KOPT-K1 (cell line): ENCODE measurements at regions not wholly inside any gene's neighbourhood (a gene's known extent, or its start where the extent isn't known, plus 50 kb on each side); places are given as distances from the start of the nearest gene placed in this dataset.

Source experiments
- H3K27ac ChIP-seq: fragments of 200-600 bp; sonication (generic); 2 replicates; pipeline ENCODE4 v1.5.1; 2016; ENCODE audit warnings: antibody characterized with exemption, mild to moderate bottlenecking, low read depth, low read length; ENCODE audit not compliant: poor library complexity, severe bottlenecking
- H3K36me3 ChIP-seq: fragments of 200-600 bp; sonication (generic); 2 replicates; pipeline ENCODE4 v1.5.1; 2017; ENCODE audit warnings: antibody characterized with exemption, mild to moderate bottlenecking, low read length, moderate library complexity; ENCODE audit not compliant: insufficient read depth
- H3K9me3 ChIP-seq: fragments of 200-600 bp; sonication (generic); 2 replicates; pipeline ENCODE4 v1.5.1; 2017; ENCODE audit warnings: antibody characterized with exemption, low read length, mild to moderate bottlenecking; ENCODE audit not compliant: insufficient read depth, poor library complexity, severe bottlenecking

DNA sequence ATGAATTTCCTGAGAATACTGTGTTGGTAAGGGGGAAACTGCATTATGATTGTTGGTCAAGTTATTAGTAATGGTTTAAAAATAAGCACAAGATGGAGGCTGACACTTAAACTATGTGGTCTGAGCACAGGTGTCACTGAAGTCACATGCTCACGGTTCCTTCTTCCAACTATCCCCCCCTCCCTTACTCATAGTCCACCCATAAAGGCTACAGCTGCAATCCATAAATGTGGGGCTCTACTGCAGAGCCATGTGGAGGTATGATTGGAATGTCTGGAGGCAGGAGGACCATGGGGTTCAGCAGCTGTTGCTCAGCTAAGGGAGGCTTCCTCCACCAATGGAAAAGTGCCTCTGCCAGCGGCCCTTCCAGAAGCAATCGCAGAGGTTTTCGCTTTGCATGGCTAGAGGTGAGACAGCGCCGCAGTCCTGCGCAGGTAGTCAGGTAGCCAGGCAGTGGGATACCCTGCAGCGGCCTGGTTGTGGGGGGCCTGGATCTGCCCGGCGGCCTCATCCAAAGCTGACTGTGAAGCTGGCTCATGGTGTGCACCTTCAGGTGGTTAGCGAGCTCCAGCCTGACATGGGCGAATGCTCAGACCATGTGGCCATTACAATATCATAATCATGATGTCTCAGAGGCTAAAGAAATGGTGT is 249.6 kb downstream of the DCDC2C start:
- Histone ChIP-seq H3K36me3 (no peaks in the 10 kb centered on the region), H3K9me3 (peaks cover 9% of the 10 kb centered on the region), H3K27ac (no peak overlapping the region)

DNA sequence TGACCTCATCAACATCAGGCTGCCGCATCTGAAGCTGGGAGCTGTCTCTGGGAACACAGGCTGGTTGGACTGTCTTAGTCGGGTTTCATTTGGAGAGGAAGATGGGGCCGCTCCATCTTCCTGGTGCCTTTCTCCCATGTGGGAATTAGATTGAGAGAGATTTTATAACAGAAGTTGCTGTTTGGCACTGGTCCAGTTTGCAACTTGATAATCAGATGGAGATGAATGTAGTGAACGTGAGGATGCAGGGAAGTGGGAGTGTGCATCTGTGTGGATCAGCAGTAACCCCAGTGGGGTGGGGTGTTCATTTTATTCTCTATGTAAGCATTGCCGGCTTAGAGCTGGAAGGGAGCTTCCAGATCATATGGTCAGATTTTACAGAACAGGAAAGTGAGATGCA is 250.9 kb downstream of the DCDC2C start:
- Histone ChIP-seq H3K36me3 (no peaks in the 10 kb centered on the region), H3K9me3 (peaks cover 9% of the 10 kb centered on the region)

DNA sequence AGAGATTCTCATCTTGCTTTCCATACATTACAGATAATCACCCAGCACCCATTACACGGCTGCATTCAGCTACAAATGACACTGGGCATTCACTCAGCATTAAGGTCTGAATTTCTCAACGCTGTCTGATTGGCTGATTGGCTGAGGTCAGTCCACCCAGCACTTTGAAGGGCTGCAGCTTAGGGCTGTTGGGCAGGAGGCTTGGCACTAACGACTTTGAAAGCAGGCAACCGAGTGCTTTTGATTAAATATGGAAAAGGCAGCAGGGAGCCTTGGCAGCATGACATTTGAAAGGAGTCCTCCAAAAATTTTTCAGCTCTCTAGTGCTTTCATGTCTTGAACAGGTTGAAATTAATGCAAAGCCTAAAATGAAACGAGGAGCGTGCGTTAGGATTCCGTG is 253.0 kb downstream of the DCDC2C start:
- no peaks in the 10 kb centered on the region for H3K36me3 ChIP-seq
- H3K9me3 ChIP-seq: peaks cover 4% of the 10 kb centered on the region
- no peak overlapping the region for H3K27ac ChIP-seq

More for the DNA sequence above, 250.9 kb downstream of the DCDC2C start:
- H3K27ac ChIP-seq: no peak overlapping the region

DNA sequence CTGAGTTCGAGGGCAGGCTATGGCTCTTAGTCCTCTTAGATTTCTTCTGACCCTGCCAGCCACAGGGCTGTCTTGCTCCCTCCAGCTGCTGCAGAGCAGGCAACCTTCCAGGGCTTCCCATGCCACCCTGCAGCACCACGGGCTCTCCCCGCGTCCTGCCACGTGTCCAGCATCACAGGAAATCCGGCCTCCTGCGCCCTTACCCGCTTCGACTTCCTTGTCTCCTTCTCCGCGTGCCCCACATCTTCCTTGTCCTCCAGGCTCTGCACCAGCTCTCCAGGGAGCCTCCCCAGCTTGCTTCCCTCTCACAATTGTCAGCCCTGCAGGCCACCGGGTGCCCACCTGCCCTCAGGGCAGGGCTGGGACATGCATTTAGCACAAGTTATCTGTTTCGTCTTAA is 253.5 kb downstream of the DCDC2C start:
- Histone ChIP-seq H3K36me3 (no peaks in the 10 kb centered on the region), H3K27ac (no peak overlapping the region), H3K9me3 (no peaks in the 10 kb centered on the region)

DNA sequence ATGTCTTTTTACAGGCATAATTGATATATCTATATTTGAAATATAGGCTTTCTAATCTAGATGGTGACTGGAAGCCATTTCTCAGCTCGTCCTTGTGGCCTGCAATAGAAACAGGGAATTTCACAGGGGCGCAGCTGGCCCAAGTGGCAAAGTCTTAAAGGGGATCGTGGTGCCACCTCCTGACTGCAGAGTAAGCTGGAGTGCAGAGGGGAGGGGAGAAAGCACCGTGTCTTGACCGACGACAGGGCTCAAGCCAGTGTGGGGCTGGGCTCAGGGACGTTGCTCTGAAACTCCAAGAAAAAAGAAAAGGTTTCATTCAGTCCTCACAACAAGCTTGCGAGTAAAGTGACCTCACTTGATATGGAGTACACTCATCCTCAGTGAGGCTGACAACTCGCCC is 255.1 kb downstream of the DCDC2C start:
- no peaks in the 10 kb centered on the region for H3K9me3 ChIP-seq
- no peak overlapping the region for H3K27ac ChIP-seq
- no peaks in the 10 kb centered on the region for H3K36me3 ChIP-seq

DNA sequence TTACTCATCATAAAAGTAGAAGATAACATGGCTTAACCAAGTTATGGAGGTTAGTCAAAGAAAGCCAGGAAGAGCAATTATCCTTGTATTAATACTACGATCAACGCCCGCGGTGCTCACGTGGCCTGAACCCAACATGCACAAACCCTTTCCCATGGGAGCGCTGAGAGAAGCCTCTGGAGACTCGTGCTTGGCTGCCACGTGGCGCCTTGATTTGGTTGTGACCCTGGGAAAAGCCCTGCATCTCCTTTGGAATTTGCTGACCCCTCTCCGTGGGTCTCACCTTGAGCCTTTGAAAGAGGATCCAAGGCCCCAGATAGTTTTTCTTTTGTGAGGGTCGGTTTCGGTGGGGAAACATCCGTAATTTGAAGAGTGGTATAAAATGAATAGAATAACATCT is 255.6 kb downstream of the DCDC2C start:
- Histone ChIP-seq H3K27ac (no peak overlapping the region), H3K36me3 (no peaks in the 10 kb centered on the region), H3K9me3 (no peaks in the 10 kb centered on the region)

DNA sequence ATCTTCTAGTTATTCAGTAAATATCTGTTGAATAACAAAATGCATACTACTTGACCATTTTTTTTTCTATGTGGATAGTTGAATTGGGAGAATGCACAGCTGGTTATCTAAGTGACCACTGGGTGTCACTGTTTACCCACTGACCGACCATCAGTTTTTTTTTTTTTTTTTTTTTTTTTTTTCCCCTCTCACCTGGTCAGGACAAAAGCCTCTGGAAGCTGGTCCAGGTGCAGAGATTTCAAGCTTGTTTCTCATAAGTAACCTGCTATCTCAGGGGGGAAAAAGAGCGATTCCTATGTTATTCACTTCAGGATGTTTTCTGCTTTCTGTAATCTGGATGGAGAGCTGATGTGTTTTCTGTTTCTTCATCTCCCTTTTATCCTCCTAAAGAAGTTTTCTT is 256.0 kb downstream of the DCDC2C start:
- Histone ChIP-seq H3K9me3 (no peaks in the 10 kb centered on the region), H3K27ac (no peak overlapping the region), H3K36me3 (no peaks in the 10 kb centered on the region)

DNA sequence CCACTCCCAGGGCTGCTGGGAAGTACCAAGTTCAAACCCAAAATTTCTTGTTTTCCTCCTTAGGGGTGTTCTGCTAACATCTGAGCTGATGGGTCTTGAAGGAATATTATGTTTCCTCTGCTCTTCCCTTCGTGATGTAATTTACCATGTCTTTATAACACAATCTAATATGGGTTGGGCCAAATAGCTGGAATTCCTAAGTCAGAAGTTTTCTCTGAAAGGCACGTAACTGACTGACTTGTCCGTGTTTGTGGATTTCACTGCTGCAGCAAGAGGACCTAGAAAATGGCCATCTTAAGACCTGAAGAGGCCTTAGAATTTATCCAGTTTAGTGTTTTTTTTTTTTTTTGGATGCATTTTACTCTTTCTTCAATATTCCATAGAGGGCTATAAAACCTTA is 256.7 kb downstream of the DCDC2C start:
- Histone ChIP-seq H3K36me3 (no peaks in the 10 kb centered on the region), H3K9me3 (no peaks in the 10 kb centered on the region), H3K27ac (no peak overlapping the region)

DNA sequence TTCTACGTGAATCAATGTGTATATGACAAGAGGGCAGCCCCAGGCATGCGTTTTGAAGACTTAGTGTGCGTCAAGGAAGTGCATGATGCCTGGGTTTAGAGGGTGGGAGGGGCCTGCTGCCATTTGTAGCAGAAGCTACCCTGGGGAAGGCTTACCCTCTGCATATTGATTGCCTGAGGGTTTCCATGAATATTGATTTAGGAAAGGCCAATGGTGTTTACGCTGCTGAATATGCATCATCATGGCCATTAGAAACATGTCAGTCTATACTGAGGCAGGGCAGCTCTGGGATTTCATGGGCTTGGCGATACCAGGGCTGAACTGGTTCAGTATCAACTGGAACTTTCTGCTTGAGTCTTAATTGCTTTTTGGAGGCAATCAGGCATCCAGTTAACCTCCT is 259.3 kb downstream of the DCDC2C start:
- H3K27ac ChIP-seq: no peak overlapping the region
- H3K36me3 ChIP-seq: no peaks in the 10 kb centered on the region
- H3K9me3 ChIP-seq: no peaks in the 10 kb centered on the region

DNA sequence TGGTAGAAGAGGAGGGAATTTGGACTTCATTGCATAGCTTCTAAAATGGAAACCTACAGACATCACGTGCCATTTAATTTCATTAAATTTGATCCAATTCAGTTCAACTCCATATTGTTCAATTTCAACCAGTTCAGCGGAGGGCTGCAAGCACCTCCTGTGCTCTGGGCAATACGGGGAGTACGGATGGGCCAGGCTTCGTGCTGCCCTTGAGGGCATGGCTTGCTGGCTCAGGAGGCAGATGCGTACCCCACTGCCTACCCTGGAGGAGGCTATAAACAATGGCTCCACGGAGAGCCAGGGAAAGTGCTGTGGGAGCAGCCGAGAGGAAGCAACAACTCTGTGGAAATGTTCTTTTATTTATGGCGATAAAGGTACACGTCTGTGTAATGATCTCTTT is 261.8 kb downstream of the DCDC2C start:
- Histone ChIP-seq H3K27ac (no peak overlapping the region), H3K36me3 (no peaks in the 10 kb centered on the region), H3K9me3 (no peaks in the 10 kb centered on the region)

DNA sequence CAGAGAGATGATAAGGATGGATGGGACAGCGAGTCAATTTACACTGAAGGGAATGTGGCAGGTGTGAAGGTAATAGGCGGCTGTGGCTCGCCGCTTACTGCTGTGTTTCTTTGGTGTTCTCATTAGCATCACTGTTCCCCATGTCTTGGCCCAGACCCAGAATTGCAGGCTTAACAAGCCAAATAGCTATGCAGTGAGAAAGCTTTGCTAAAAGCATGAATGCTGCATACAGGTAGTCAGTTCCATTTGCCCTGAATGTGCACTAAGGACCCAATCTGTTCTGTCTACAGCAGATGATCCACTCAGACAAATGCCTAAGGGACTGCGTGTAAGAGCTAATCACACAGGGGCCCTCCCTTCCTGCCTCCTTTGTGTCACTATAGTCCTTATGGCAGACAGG is 262.6 kb downstream of the DCDC2C start:
- Histone ChIP-seq H3K36me3 (no peaks in the 10 kb centered on the region), H3K9me3 (no peaks in the 10 kb centered on the region), H3K27ac (no peak overlapping the region)

DNA sequence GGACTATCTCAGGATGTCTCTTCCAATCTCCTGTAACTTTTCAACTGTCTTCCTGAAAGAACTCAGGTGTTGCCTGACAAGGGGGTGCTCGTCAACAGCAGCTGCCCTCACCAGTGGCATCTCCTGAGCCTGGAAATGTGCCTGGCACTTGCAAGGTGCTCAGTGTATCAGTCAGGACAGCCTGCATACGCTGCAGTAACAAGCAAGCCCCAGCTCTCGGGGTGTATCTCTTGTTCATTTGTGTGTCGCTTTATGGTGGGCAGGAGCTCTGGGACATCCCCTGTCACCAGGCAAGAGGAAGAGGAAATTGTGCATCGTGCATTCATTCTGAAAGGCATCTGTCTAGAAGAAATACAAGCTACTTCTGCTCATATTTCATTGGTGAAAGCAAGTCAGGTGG is 263.1 kb downstream of the DCDC2C start:
- Histone ChIP-seq H3K36me3 (no peaks in the 10 kb centered on the region), H3K27ac (no peak overlapping the region), H3K9me3 (peaks cover 3% of the 10 kb centered on the region)

DNA sequence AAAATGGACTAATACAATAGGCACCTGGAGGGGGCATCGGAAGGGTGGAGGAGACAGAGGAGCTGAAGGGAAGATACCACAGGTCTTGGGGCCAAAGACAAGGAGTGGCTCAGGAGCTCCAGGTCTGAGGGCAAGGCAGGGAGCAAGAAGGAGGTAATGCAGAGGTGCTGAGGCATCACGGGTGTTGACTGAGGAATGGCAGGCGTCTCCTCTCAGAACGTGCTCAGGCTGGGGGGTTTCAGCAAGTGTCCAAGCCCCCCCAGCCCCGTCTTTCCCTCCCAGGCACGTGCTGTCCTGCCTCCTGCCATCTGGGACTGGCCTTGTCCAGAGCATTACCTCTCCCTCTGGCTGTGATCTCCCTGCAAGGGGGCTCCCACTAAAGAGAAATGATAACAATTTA is 265.4 kb downstream of the DCDC2C start:
- Histone ChIP-seq H3K36me3 (no peaks in the 10 kb centered on the region), H3K9me3 (peaks cover 8% of the 10 kb centered on the region), H3K27ac (no peak overlapping the region)

DNA sequence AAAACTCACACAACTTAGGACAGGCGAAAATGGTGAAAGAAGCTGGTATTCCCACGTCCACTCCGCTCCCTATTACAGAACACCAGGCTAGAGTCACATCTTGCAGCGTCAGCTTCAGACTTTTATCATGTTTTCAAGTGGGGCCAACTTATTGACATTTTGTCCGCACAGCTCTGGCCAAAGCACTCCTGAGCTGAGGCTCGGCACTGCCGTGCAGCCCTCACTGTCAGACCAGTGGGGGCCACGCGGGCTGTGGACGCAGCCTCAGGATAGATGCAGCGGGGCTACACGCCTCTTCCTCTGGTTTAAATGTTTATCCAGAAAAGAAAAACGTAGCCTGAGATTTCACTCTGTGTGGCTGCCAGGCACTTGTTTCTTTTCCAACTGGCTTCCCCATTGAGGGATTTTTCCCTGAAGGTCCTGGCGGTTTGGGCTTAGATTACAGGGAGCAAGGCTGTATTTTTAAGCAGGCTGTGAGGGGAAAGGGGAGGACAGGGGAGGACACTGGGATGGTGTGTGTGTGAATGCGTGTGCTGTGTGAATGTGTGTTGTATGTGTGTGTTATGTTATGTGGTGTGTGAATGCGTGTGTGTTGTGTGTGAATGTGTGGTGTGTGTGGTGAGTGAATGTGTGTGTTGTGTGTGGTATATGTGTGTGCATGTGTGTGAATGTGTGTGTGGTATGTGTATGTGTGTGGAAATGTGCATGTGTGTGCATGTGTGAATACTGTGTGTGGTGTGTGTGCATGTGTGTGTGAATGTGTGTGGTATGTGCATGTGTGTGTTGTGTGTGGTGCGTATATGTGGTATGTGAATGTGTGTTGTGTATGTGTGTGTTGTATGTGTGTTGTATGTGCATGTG is 267.6 kb downstream of the DCDC2C start:
- H3K27ac ChIP-seq: no peak overlapping the region
- H3K9me3 ChIP-seq: peaks cover 8% of the 10 kb centered on the region
- H3K36me3 ChIP-seq: no peaks in the 10 kb centered on the region

DNA sequence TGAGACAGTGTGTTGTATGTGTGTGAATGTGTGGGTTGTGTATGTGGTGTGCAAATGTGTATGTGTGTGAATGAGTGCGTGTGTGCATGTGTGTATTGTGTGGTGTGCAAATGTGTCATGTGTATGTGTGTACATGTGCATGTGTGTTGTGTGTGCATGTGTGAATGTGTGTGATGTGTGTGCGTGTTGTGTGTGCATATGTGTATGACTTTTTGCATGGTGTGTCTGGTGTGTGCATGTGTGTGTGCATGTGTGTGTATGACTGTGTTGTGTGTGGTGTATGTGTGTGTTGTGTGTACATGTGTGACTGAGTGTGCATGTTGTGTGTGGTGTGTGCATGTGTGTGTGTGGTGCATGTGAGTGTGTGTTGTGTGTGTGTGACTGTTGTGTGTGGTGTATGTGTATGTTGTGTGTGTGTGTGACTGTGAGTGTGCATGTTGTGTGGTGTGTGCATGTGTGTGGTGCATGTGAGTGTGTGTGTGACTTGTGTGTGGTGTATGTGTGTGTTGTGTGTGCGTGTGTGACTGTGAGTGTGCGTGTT is 268.3 kb downstream of the DCDC2C start:
- H3K9me3 ChIP-seq: peaks cover 8% of the 10 kb centered on the region
- no peak overlapping the region for H3K27ac ChIP-seq
- H3K36me3 ChIP-seq: no peaks in the 10 kb centered on the region

DNA sequence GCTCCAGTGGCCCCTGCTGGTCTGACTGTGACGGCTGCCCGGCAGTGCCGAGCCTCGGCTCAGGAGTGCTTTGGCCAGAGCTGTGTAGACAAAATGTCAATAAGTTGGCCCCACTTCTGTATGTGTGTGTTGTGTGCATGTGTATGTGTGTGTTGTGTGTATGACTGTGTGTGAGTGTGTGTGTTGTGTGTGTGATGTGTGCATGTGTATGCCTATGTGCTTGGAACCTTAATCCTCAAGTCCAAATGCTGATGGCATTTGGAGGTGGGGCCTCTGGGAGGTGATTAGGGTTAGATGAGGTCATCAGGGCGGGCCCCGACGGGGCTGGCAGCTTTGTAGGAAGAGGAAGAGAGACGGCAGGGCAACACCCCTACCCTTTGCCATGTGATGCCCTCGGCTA is 269.0 kb downstream of the DCDC2C start:
- no peaks in the 10 kb centered on the region for H3K36me3 ChIP-seq
- peaks cover 8% of the 10 kb centered on the region for H3K9me3 ChIP-seq
- no peak overlapping the region for H3K27ac ChIP-seq
